ENCODE measurements at regions not wholly inside any gene's neighbourhood (a gene's known extent, or its start where the extent isn't known, plus 50 kb on each side); places are given as distances from the start of the nearest gene placed in this dataset.

- no peak for DNase-seq (ENCODE audit: low spot score)
Observed at GRCh38 chr1:228990906-228991569, 255.8 kb downstream of the RHOU start.

DNA sequence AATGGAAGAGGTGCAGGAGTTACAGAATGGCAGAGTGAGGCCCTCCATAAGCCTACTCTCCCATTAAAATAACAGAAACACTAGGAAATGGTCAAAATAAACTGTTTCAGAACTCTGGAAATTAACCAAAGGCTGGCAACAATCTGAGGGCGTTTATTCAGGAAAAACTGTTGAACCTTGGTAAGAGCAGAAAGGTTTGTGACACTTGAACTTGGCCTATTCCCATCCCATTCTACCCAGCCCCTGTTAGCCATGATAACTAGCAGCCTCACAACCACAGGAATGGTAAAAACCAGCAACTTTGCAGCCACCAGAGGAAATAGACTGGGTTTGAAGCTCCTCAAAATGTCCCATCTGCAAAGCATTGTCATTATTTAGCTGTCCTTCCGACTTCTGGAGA is 256.8 kb downstream of the RHOU start:
- DNase-seq (ENCODE audit: low spot score): no peak

GRCh38 chr1:228992907-228993535 is 257.7 kb downstream of the RHOU start:
- DNase-seq (ENCODE audit: low spot score): no peak

DNA sequence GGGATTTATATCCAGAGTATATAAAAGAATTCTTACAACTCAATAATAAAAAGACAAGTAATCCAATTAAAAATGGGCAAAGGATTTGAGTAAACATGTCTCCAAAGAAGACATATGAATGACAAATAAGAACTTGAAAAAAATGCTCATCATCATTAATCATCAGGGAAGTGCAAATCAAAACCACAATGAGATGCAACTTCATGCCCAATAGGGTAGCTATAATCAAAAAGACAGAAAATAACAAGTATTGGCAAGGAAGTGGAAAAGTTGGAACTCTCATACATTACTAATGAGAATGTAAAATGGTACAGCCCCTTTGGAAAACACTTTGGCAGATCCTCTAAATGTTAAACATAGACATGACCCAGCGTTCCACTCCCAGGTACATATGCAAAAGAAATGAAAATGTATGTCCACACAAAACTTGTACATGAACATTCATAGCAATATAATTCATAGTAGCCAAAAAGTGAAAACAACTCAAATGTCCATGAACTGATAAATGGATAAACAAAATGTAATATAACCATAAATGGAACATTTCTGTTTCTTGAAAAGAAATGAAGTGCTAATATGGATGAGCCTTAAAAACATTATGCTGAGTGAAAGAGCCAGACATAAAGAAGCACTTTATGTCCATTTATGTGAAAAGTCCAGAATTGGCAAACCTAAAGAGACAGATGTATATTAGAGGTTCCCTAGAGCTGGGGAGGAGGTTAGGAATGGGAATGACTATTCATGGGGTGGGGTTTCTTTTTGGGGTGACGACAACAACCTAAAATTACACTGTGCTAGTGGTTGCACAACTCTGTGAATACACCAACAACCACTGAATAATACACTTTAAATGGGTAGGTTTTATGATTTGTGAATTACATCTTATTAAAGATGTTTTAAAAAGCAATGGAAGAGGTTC is 259.7 kb downstream of the RHOU start:
- DNase-seq (ENCODE audit: low spot score): no peak

- DNase-seq (ENCODE audit: low spot score): no peak
Observed at GRCh38 chr1:228996281-228996680, 261.0 kb downstream of the RHOU start.

DNA sequence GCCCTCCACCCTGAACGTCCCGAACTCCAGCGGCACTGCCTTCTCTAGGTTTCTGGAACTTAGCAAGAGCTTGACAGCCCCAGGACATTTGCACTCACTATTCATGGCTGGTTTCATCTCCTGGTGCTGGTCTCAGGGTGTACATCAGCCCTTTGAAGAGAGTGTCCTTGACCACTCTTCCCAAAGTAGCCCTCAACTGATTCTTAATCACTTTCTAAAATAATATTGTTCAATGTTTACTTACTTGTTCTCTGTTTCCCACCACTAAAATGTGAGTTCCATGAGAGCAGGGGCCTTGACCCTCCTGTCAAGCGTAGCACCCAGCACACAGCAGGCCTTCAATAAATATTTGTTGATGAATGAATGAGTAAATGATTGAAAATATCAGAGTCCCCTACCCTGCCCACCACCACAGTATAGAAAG is 262.5 kb downstream of the RHOU start:
- no peak for DNase-seq (ENCODE audit: low spot score)

DNA sequence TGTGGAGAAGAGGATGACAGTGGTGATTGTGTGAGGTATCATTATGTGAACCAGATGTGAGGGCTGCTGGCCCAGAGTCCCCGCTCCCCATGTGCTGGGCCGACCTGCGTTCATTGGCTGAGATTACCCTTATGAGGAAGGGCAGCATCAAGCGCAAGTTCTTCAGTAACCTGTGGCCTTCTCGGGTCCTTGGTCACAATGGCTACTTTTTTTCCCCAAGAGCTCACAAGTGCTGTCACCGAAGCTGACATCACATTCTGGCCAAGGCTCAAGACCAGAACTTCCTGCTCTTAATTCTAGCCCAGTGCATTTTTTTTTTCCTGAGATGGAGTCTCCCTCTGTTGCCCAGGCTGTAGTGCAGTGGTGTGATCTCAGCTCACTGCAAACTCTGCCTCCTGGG is 262.9 kb downstream of the RHOU start:
- no peak for DNase-seq (ENCODE audit: low spot score)

- DNase-seq (ENCODE audit: low spot score): no peak
Observed at GRCh38 chr1:228999446-229000170, 264.3 kb downstream of the RHOU start.

GRCh38 chr1:229000187-229000586 is 264.9 kb downstream of the RHOU start:
- DNase-seq (ENCODE audit: low spot score): no peak

DNA sequence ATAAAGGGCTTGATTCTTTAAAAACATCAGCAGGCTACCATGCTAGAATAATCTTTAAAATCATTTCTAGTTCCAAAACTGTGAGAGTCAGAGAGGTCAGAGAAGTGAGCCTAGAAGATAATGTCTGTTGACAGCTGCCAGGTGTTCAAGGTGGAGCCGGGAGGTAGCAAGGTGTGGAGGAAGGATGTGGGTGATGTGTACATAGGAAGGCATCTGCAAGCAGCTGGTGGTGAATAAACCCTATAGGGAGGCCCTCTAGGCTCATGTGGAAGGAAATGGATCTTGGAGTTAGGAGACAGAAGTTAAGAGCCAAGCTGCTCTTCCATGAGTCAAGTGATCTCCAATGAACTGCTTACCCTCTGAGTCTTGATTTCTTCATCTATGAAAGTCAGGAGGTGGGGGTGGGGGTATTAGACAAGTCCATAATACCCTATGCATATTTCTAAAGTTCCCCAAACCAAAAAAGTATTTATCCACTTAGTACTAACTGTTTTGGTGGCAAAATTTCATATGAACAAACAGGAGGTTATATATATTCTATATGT is 266.3 kb downstream of the RHOU start:
- no peak for DNase-seq (ENCODE audit: low spot score)

DNA sequence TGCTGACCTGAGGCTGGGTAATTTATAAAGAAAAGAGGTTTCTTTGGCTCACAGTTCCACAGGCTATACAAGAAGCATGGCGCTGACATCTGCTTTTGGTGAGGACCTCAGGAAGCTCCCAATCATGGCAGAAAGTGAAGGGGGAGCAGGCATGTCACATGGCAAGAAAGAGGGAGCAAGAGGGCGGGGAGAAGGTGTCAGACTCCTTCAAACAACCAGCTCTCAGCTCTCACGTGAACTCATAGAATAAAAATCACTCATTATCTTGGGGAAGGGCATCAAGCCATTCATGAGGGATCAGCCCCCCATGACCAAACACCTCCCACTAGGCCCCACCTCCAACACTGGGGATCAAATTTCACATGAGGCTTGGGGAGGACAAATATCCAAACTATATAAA is 266.8 kb downstream of the RHOU start:
- DNase-seq (ENCODE audit: low spot score): no peak

DNA sequence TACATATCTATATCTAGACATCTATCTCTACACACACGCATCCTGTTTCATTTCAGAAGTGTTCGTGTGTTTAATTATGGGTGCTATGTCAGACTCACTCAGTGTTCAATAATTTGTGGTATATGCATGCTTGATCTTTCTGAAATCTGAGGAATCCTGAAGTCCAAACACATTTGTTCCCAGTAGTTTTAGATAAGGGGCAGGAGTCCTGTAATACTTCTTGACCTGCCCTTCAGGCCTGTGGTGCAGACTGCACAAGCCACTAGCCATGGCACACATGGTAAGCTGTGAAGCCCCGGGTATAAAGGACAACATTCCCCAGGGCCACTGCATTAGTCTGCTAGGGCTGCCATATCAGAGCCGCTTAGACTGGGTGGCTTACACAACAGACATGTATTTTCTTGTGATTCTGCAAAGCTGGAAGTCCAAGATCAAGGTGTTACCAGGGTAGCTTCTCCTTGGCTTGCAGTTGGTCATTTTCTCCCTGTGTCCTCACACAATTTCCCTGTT is 267.2 kb downstream of the RHOU start:
- DNase-seq (ENCODE audit: low spot score): no peak

- no peak for DNase-seq (ENCODE audit: low spot score)
Observed at GRCh38 chr1:229003233-229004031, 267.5 kb upstream of the RAB4A start.

GRCh38 chr1:229004066-229004833 is 266.7 kb upstream of the RAB4A start:
- DNase-seq (ENCODE audit: low spot score): no peak

GRCh38 chr1:229005097-229005496 is 265.8 kb upstream of the RAB4A start:
- no peak for DNase-seq (ENCODE audit: low spot score)

- DNase-seq (ENCODE audit: low spot score): no peak
Observed at GRCh38 chr1:229005556-229005955, 265.4 kb upstream of the RAB4A start.

DNA sequence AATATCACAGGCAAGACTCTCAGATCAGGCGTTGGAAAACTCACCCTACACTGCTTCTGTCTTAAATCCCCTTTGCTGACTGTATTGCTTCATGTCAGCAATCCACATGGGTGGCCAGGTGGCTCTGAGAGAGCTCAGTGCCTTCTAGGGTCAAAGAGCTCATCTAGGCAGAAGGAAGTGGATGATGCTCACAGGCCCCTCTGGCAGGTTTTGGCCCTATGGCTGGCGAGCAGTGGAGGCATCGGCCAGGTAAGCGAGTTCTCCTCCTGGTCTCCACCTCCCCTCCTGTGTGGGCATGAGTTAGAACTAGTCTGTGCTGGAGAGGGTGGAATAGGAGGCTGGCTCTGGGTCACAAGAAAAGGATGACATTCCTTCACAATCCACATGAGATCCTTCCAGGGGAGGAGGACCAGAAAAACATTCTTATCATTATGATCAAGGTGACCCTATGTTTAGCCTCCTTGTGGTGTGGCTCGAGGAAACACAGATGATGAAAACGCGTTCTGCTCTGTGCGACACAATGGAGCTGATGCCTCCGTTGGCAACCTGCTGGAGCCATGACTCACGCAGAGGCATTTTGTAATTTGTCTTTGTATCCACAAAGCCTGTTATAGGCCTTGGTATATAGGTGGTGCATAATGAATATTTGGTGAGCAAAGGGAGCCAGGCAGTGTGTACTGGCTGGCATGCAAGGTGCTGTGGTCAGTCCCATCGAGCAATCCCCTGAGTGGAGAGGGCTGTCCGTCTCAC is 264.6 kb upstream of the RAB4A start:
- no peak for DNase-seq (ENCODE audit: low spot score)

GRCh38 chr1:229007167-229007566 is 263.7 kb upstream of the RAB4A start:
- DNase-seq (ENCODE audit: low spot score): no peak

DNA sequence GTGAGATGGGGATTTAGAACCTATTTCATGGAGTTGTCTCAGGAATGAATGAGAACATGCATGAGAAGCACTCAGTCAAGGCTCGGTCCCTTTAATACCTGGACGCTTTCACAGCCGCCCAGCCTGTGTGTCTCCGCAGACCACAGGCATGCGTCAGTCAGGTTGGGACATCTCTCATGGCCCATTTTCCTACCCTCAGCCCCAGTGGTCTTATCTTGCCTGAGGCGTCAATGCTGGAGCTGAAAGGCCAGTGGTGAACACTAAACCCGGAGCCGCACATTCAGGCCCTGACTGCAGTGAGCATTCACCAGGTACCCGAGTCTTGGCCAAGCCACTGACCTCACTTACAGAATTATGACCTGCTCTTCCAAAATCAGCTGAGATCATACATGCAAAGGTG is 263.2 kb upstream of the RAB4A start:
- DNase-seq (ENCODE audit: low spot score): no peak
